ENCODE measurements at regions not wholly inside any gene's neighbourhood (a gene's known extent, or its start where the extent isn't known, plus 50 kb on each side); places are given as distances from the start of the nearest gene placed in this dataset.
A peak's percentile ranks its signal among the peaks of the same experiment; 100 is the strongest.

DNA sequence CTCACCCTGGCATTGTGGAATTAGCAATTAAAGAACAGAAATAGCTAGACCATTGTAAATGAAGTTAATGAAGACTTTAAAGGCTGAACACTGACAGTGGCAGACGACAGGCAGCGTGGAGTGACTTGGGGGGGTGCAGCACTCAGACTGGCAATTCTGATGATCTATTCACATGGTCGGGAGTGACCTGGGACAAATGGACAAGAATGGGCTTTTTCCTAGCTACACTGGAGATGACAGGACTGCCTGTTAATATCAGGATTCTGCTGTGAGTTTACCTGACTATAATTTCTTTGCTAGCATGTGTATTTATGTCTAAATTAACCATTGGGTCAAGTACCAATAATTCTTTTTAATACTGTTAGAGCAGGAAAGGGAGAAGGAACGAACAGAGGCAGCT is 199.6 kb downstream of the FBXO15 start:
- no peak overlapping the region for H3K23ac ChIP-seq (ENCODE audit: insufficient read length, low read depth, low read length)
- H2AFZ ChIP-seq (ENCODE audit: low read length), result no peak overlapping the region
- no peak overlapping the region for H2AK5ac ChIP-seq (ENCODE audit: insufficient read length, low read length)
- no peak overlapping the region for H3K18ac ChIP-seq (ENCODE audit: insufficient read length, low read depth, low read length)
- H3T11ph ChIP-seq (ENCODE audit: low read length), result no peak overlapping the region
- H3K9me3 ChIP-seq (ENCODE audit: control insufficient read depth, low read depth, low read length), result no peaks in the 10 kb centered on the region
- no peak overlapping the region for H3K4ac ChIP-seq (ENCODE audit: low read depth, low read length)
- H3K4me3 Mint-ChIP-seq, result no peak overlapping the region
- H4K20me1 ChIP-seq (ENCODE audit: control insufficient read depth, insufficient read depth, insufficient read length), result no peaks in the 10 kb centered on the region
- no peak overlapping the region for H4K91ac ChIP-seq (ENCODE audit: insufficient read length, low read depth, low read length)
- no peak overlapping the region for H4K8ac ChIP-seq (replicated peaks; ENCODE audit: insufficient read length, low read depth, low read length)
- no peak overlapping the region for H2BK15ac ChIP-seq (ENCODE audit: low read depth, low read length)
- H3K4me1 Mint-ChIP-seq, result no peaks in the 10 kb centered on the region; a peak in 1 of 4 replicates
- no peaks in the 10 kb centered on the region for H3K4me1 ChIP-seq (ENCODE audit: insufficient read depth, low read length)
- 0 out of 7 replicates have a peak overlapping the region, but pooled peaks of 1 of the 3 experiments have one; percentile 44 for H3K27ac Mint-ChIP-seq
- WGBS (ENCODE audit: extremely low coverage, insufficient read length, low lambda C conversion rate), result no CpG with 5 or more reads among the region's 4 CpGs
- no peak overlapping the region for H3K14ac ChIP-seq (ENCODE audit: insufficient read depth, low read length)
- TF ChIP-seq, protein P1, sequence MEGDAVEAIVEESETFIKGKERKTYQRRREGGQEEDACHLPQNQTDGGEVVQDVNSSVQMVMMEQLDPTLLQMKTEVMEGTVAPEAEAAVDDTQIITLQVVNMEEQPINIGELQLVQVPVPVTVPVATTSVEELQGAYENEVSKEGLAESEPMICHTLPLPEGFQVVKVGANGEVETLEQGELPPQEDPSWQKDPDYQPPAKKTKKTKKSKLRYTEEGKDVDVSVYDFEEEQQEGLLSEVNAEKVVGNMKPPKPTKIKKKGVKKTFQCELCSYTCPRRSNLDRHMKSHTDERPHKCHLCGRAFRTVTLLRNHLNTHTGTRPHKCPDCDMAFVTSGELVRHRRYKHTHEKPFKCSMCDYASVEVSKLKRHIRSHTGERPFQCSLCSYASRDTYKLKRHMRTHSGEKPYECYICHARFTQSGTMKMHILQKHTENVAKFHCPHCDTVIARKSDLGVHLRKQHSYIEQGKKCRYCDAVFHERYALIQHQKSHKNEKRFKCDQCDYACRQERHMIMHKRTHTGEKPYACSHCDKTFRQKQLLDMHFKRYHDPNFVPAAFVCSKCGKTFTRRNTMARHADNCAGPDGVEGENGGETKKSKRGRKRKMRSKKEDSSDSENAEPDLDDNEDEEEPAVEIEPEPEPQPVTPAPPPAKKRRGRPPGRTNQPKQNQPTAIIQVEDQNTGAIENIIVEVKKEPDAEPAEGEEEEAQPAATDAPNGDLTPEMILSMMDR (conservative IDR thresholded peaks at IDR 0.05), result no peak
- no peak for DNase-seq
- H3K23me2 ChIP-seq (ENCODE audit: insufficient read length, low read depth, low read length, poor library complexity, severe bottlenecking), result no peaks in the 10 kb centered on the region
- H3K9ac ChIP-seq (ENCODE audit: extremely low read depth, insufficient read length, low read length), result no peak overlapping the region
- no peak overlapping the region for H3K56ac ChIP-seq (ENCODE audit: insufficient read length, low read depth, low read length)
- H3K4me2 ChIP-seq (ENCODE audit: insufficient read depth, insufficient read length, low read length), result no peak overlapping the region
- H2BK20ac ChIP-seq (ENCODE audit: low read depth, low read length, poor library complexity, severe bottlenecking), result no peak overlapping the region
- no peaks in the 10 kb centered on the region for H3K79me1 ChIP-seq (ENCODE audit: insufficient read depth, low read depth, low read length, poor library complexity, severe bottlenecking)
- H3K36me3 Mint-ChIP-seq (ENCODE audit: insufficient read depth in 1 of 3, low read depth in 3 of 3), result peaks cover 0 to 5% (median 3%) of the 10 kb centered on the region in 3 experiments; a peak in 3 of 7 replicates
- H2BK5ac ChIP-seq (ENCODE audit: insufficient read length, low read length), result no peak overlapping the region
- no peak overlapping the region for H3K27ac ChIP-seq (ENCODE audit: insufficient read length, low read depth, low read length)
- H3K27me3 Mint-ChIP-seq (ENCODE audit: low read depth), result no peaks in the 10 kb centered on the region
- peaks cover 5 to 8% of the 10 kb centered on the region in 2 experiments; a peak in 2 of 5 replicates for H3K9me3 Mint-ChIP-seq
- H3K79me2 ChIP-seq (ENCODE audit: insufficient read depth, low read length), result no peaks in the 10 kb centered on the region
- H4K5ac ChIP-seq (ENCODE audit: insufficient read length, low read depth, low read length), result no peak overlapping the region
- H2BK12ac ChIP-seq (ENCODE audit: insufficient read length, low read depth, low read length), result no peak overlapping the region
- H3K27me3 ChIP-seq (ENCODE audit: insufficient read depth, low read length), result no peaks in the 10 kb centered on the region
- no peak overlapping the region for H2BK120ac ChIP-seq (ENCODE audit: low read depth, low read length, poor library complexity, severe bottlenecking)

Data from H9 (cell line).